H1 (cell line): ENCODE measurements at regions not wholly inside any gene's neighbourhood (a gene's known extent, or its start where the extent isn't known, plus 50 kb on each side); places are given as distances from the start of the nearest gene placed in this dataset.

Experiments
- CBX5 ChIP-seq: fragments of 300-800, 300-1000 bp; sonication (generic); IDR thresholded peaks from 2 replicates; pipeline ENCODE4 v1.7.1; 2016; ENCODE audit warnings: antibody characterized with exemption, low read length, low read depth
- POLR2AphosphoS5 ChIP-seq: IDR thresholded peaks from 2 replicates; pipeline ENCODE4 v1.6.1; 2011; ENCODE audit warnings: low read depth, low read length
- RAD21 ChIP-seq, 2 experiments: IDR thresholded peaks in 1 of 2; conservative IDR thresholded peaks in 1 of 2; 2 replicates each; pipeline ENCODE4 v1.6.1; 2011; ENCODE audit warnings: low read depth in 2 of 2, low read length in 2 of 2, improper control_type of control experiment in 1 of 2, inconsistent platforms in 1 of 2, mild to moderate bottlenecking in 1 of 2, moderate library complexity in 1 of 2
- TCF12 ChIP-seq: IDR thresholded peaks from 2 replicates; pipeline ENCODE4 v1.6.1; 2011; ENCODE audit warnings: low read depth, mild to moderate bottlenecking, low read length
- TEAD4 ChIP-seq: IDR thresholded peaks from 2 replicates; pipeline ENCODE4 v1.6.1; 2012; ENCODE audit warnings: low read depth, low read length, inconsistent platforms, mixed read lengths
- TF ChIP-seq, protein P1 (sequence below), 3 experiments: IDR thresholded peaks; 1 replicate in 2 of 3; 2 replicates in 1 of 3; pipeline versions ENCODE4 v1.5.1 to v1.6.1; 2011; ENCODE audit warnings: low read length in 3 of 3, mild to moderate bottlenecking in 3 of 3, inconsistent platforms in 2 of 3, low read depth in 1 of 3, moderate library complexity in 1 of 3; ENCODE audit not compliant: insufficient read depth in 1 of 3; ENCODE audit errors: control extremely low read depth in 1 of 3

DNA sequence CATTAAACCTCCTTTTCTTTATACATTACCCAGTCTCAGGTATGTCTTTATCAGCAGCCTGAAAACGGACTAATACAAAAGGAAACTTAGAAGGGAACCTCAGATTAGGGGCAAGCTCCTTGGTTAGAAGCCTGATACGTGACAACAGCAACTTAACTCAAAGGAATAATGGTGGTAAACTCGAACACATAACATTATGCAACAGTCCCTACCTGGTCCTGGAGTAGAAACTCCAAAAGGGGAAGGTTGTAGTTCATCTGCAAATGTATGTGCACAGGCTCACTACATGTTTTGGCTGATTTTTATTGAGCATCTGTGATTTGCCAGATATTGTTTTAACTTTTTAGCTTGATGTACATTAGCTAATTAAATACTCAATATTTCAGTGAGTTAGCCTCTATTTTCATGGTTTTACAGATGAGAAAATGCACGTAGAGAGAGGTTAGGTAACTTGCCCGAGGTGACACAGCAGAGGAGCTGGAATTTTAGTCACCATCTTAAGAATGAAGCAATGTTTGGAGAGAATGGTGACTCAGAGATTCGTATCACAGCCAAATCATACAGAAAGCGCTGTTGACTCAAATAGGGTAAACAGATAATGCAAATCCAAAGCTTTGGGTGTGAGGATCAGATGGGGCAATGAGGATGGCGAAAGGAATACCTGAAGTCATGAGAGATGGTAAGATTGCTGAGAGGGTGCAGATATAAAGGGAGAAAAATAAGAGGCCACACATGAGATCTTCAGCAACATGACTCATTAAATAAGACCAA is 194.9 kb upstream of the RBFOX1 start:
- TF ChIP-seq TEAD4 (no peak), POLR2AphosphoS5 (no peak), TCF12 (no peak), CBX5 (no peak), RAD21 (IDR thresholded peaks at IDR 0.05 in 1 of 2, conservative IDR thresholded peaks at IDR 0.05 in 1 of 2; ENCODE audit: low read depth in 2 of 2, low read length in 2 of 2) (no peak)
- TF ChIP-seq, protein P1, sequence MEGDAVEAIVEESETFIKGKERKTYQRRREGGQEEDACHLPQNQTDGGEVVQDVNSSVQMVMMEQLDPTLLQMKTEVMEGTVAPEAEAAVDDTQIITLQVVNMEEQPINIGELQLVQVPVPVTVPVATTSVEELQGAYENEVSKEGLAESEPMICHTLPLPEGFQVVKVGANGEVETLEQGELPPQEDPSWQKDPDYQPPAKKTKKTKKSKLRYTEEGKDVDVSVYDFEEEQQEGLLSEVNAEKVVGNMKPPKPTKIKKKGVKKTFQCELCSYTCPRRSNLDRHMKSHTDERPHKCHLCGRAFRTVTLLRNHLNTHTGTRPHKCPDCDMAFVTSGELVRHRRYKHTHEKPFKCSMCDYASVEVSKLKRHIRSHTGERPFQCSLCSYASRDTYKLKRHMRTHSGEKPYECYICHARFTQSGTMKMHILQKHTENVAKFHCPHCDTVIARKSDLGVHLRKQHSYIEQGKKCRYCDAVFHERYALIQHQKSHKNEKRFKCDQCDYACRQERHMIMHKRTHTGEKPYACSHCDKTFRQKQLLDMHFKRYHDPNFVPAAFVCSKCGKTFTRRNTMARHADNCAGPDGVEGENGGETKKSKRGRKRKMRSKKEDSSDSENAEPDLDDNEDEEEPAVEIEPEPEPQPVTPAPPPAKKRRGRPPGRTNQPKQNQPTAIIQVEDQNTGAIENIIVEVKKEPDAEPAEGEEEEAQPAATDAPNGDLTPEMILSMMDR (IDR thresholded peaks at IDR 0.05; ENCODE audit: control extremely low read depth in 1 of 3, insufficient read depth in 1 of 3, low read depth in 1 of 3, low read length in 3 of 3): no peak
